ENCODE measurements at regions not wholly inside any gene's neighbourhood (a gene's known extent, or its start where the extent isn't known, plus 50 kb on each side); places are given as distances from the start of the nearest gene placed in this dataset.

- FAIRE-seq = no peak
- DNase-seq (ENCODE audit: insufficient read length, low spot score) = no peak
Observed at GRCh38 chr3:41120460-41120859, 78.8 kb upstream of the CTNNB1 start.

- no peak for FAIRE-seq
- no peak for DNase-seq (ENCODE audit: insufficient read length, low spot score)
Observed at GRCh38 chr3:41125258-41125657, 74.0 kb upstream of the CTNNB1 start.

GRCh38 chr3:41126472-41126871 is 72.8 kb upstream of the CTNNB1 start:
- peak; percentile 36 for FAIRE-seq
- no peak for DNase-seq (ENCODE audit: insufficient read length, low spot score)

GRCh38 chr3:41126961-41127360 is 72.3 kb upstream of the CTNNB1 start:
- DNase-seq (ENCODE audit: insufficient read length, low spot score) (no peak), FAIRE-seq (no peak)

GRCh38 chr3:41127414-41127813 is 71.9 kb upstream of the CTNNB1 start:
- FAIRE-seq (no peak), DNase-seq (ENCODE audit: insufficient read length, low spot score) (no peak)

GRCh38 chr3:41129731-41130130 is 69.6 kb upstream of the CTNNB1 start:
- no peak for FAIRE-seq
- DNase-seq (ENCODE audit: insufficient read length, low spot score) = no peak

- DNase-seq (ENCODE audit: insufficient read length, low spot score) (peak; percentile 25), FAIRE-seq (no peak)
Observed at GRCh38 chr3:41131224-41131623, 68.1 kb upstream of the CTNNB1 start.

- DNase-seq (ENCODE audit: insufficient read length, low spot score) (no peak), FAIRE-seq (no peak)
Observed at GRCh38 chr3:41137686-41138111, 61.6 kb upstream of the CTNNB1 start.

- DNase-seq (ENCODE audit: insufficient read length, low spot score) (no peak), FAIRE-seq (no peak)
Observed at GRCh38 chr3:41138146-41138545, 61.2 kb upstream of the CTNNB1 start.

GRCh38 chr3:41138601-41139000 is 60.7 kb upstream of the CTNNB1 start:
- FAIRE-seq (no peak), DNase-seq (ENCODE audit: insufficient read length, low spot score) (no peak)

GRCh38 chr3:41140242-41140641 is 59.1 kb upstream of the CTNNB1 start:
- DNase-seq (ENCODE audit: insufficient read length, low spot score) = no peak
- no peak for FAIRE-seq

- FAIRE-seq = no peak
- DNase-seq (ENCODE audit: insufficient read length, low spot score) = no peak
Observed at GRCh38 chr3:41141433-41142167, 57.7 kb upstream of the CTNNB1 start.

GRCh38 chr3:41143421-41144031 is 55.8 kb upstream of the CTNNB1 start:
- DNase-seq (ENCODE audit: insufficient read length, low spot score) (no peak), FAIRE-seq (no peak)

GRCh38 chr3:41144631-41145030 is 54.7 kb upstream of the CTNNB1 start:
- no peak for DNase-seq (ENCODE audit: insufficient read length, low spot score)
- FAIRE-seq = no peak

- FAIRE-seq (no peak), DNase-seq (ENCODE audit: insufficient read length, low spot score) (no peak)
Observed at GRCh38 chr3:41148478-41148877, 50.8 kb upstream of the CTNNB1 start.

GRCh38 chr3:41148901-41149300 is 50.4 kb upstream of the CTNNB1 start:
- DNase-seq (ENCODE audit: insufficient read length, low spot score) = no peak
- no peak for FAIRE-seq
